Brain microvascular endothelial cell (primary cell): ENCODE measurements at regions not wholly inside any gene's neighbourhood (a gene's known extent, or its start where the extent isn't known, plus 50 kb on each side); places are given as distances from the start of the nearest gene placed in this dataset.
"Not testable (repeated sequence)": the region's sequence is repeated elsewhere in the genome, so short reads cannot be mapped to it uniquely, and the experiment has no call there.

Experiments
- DNase-seq: peaks from one replicate; pipeline ENCODE4 v3.0.0-alpha.2; 2020
- H3K27ac ChIP-seq: fragments of 250-450 bp; sonication (Bioruptor Pico); 2 replicates; pipeline ENCODE4 v1.5.1; 2020; ENCODE audit warnings: mild to moderate bottlenecking, moderate library complexity
- H3K27me3 ChIP-seq: fragments of 250-450 bp; sonication (Bioruptor Pico); replicated peaks from 2 replicates; pipeline ENCODE4 v1.5.1; 2020; ENCODE audit warnings: mild to moderate bottlenecking
- H3K36me3 ChIP-seq: fragments of 250-450 bp; sonication (Bioruptor Pico); replicated peaks from 2 replicates; pipeline ENCODE4 v1.5.1; 2020; ENCODE audit warnings: mild to moderate bottlenecking
- H3K4me3 ChIP-seq: 2 replicates; pipeline ENCODE4 v1.5.1; 2011; ENCODE audit warnings: low read depth, mild to moderate bottlenecking, control low read depth, low read length, moderate library complexity
- CTCF ChIP-seq: IDR thresholded peaks from 2 replicates; pipeline ENCODE4 v1.5.1; 2011; ENCODE audit warnings: low read depth, mild to moderate bottlenecking, moderate library complexity, low read length, control low read depth, inconsistent platforms; ENCODE audit errors: missing control alignments
- in situ Hi-C: cut with HindIII; loops from 2 replicates; pipeline ENCODE4 v1.10.0; 2017; ENCODE audit warnings: low sequenced_read_pairs, low pct_ligation_motif_present

- no peak for TF ChIP-seq CTCF
- in situ Hi-C loops, result no loop called here
- Histone ChIP-seq H3K27me3 (no peaks in the 10 kb centered on the region), H3K36me3 (no peaks in the 10 kb centered on the region), H3K27ac (no peak overlapping the region), H3K4me3 (no peak overlapping the region)
- no peak for DNase-seq
Measured at GRCh38 chr9:135284386-135285134, 195.0 kb upstream of the PPP1R26 start.

DNA sequence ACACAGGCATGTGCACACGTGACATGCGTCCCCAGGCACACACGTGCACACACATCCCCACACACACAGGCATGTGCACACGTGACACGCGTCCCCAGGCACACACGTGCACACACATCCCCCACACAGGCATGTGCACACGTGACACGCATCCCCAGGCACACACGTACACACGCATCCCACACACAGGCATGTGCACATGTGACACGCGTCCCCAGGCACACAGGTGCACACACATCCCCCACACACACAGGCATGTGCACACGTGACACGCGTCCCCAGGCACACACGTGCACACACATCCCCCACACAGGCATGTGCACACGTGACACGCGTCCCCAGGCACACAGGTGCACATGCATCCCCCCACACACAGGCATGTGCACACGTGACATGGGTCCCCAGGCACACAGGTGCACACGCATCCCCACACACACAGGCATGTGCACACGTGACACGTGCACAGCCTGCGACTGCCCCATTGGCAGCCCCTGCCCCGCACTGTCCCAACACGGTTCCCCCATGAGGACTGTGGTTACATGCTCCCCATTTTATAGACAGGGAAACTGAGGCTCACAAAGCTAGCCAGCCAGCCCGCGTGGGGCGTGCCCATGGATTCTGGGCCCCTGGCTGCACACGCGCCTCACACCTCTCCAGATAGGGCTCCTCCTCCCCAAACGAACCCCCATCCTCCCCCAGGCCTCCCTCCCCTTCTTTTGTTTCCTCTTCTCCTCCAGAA lies 193.2 kb upstream of the PPP1R26 start:
- DNase-seq, H3K27ac ChIP-seq, in situ Hi-C loops, H3K36me3 ChIP-seq, H3K27me3 ChIP-seq, H3K4me3 ChIP-seq: not testable (repeated sequence)

DNA sequence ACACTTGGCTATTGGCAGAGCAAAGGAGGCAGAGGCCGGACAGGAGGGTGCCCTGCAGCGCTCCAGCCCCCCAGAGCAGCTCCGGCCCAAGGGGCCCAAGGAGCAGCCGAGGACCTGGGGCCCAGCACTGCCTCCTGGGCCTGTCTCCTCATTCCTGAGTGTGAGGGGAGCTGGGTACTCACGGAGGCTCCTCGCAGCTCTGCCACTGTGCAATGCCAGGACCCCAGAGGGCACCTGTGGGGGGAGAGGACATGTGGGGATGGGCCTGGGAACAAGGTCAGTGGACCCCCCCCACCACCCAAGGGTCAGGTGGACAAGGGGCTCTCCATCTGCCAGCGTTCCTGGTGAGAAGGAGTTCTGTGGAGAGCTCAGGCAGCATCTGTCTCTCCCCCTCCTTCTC lies 192.6 kb upstream of the PPP1R26 start:
- TF ChIP-seq CTCF, result no peak
- in situ Hi-C loops, result no loop called here
- no peaks in the 10 kb centered on the region for H3K27me3 ChIP-seq
- H3K36me3 ChIP-seq, result no peaks in the 10 kb centered on the region
- no peak for DNase-seq
- no peak overlapping the region for H3K4me3 ChIP-seq
- no peak overlapping the region for H3K27ac ChIP-seq

- Histone ChIP-seq H3K27ac (no peak overlapping the region), H3K36me3 (no peaks in the 10 kb centered on the region), H3K27me3 (no peaks in the 10 kb centered on the region), H3K4me3 (no peak overlapping the region)
- TF ChIP-seq CTCF, result no peak
- in situ Hi-C loops, result no loop called here
- DNase-seq, result no peak
Measured at GRCh38 chr9:135287627-135288026, 192.0 kb upstream of the PPP1R26 start.

DNA sequence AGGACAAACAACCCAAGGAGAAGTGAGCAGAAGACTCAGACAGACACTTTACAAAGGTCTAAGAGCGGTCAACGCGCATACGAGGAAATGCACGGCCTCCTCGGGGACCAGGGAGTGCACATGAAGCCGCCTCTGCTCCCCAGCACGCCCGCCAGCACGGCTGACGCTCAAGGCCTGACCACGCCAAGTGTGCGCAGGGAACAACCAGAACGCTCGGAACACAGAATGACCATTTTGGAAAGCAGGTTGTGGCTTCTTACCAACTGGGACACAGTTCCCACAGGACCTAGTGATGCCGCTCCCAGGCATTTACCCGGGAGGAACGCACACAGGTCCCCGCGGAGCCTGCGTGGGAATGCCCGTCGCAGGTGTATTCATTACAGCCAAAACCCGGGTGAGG lies 191.5 kb upstream of the PPP1R26 start:
- no peak for DNase-seq
- no peaks in the 10 kb centered on the region for H3K36me3 ChIP-seq
- no peak overlapping the region for H3K27ac ChIP-seq
- TF ChIP-seq CTCF, result no peak
- no peaks in the 10 kb centered on the region for H3K27me3 ChIP-seq
- in situ Hi-C loops, result no loop called here
- no peak overlapping the region for H3K4me3 ChIP-seq

GRCh38 chr9:135289081-135289491 lies 190.5 kb upstream of the PPP1R26 start:
- no peak for TF ChIP-seq CTCF
- Histone ChIP-seq H3K36me3 (no peaks in the 10 kb centered on the region), H3K27me3 (no peaks in the 10 kb centered on the region), H3K27ac (no peak overlapping the region), H3K4me3 (no peak overlapping the region)
- in situ Hi-C loops, result no loop called here
- no peak for DNase-seq
